Ammon's horn (tissue), 1 donor: ENCODE measurements at regions not wholly inside any gene's neighbourhood (a gene's known extent, or its start where the extent isn't known, plus 50 kb on each side); places are given as distances from the start of the nearest gene placed in this dataset.
A peak's percentile ranks its signal among the peaks of the same experiment; 100 is the strongest.

ENCODE experiments used
- DNase-seq: peaks from one replicate; pipeline ENCODE4 v3.0.0-alpha.2; 2016; ENCODE audit warnings: low spot score

GRCh38 chr18:78698914-78699313, 280.7 kb upstream of the SALL3 start:
- no peak for DNase-seq

- DNase-seq: no peak
Measured at GRCh38 chr18:78699499-78699898, 280.1 kb upstream of the SALL3 start.

- no peak for DNase-seq
Measured at GRCh38 chr18:78701771-78702396, 277.7 kb upstream of the SALL3 start.

GRCh38 chr18:78703291-78703690, 276.3 kb upstream of the SALL3 start:
- DNase-seq: peak; percentile 21

GRCh38 chr18:78704971-78705461, 274.6 kb upstream of the SALL3 start:
- no peak for DNase-seq

GRCh38 chr18:78709261-78709809, 270.3 kb upstream of the SALL3 start:
- no peak for DNase-seq

- DNase-seq: no peak
Measured at GRCh38 chr18:78711316-78711715, 268.3 kb upstream of the SALL3 start.

- no peak for DNase-seq
Measured at GRCh38 chr18:78711971-78712370, 267.6 kb upstream of the SALL3 start.

GRCh38 chr18:78713069-78713468, 266.5 kb upstream of the SALL3 start:
- no peak for DNase-seq

- no peak for DNase-seq
Measured at GRCh38 chr18:78713726-78714125, 265.9 kb upstream of the SALL3 start.

GRCh38 chr18:78716022-78716421, 263.6 kb upstream of the SALL3 start:
- no peak for DNase-seq

GRCh38 chr18:78716581-78716980, 263.0 kb upstream of the SALL3 start:
- DNase-seq: no peak

GRCh38 chr18:78717051-78717765, 262.4 kb upstream of the SALL3 start:
- DNase-seq: no peak

- DNase-seq: no peak
Measured at GRCh38 chr18:78717766-78718150, 261.9 kb upstream of the SALL3 start.

GRCh38 chr18:78719821-78720220, 259.8 kb upstream of the SALL3 start:
- DNase-seq: no peak

- DNase-seq: no peak
Measured at GRCh38 chr18:78720456-78721237, 259.0 kb upstream of the SALL3 start.

- no peak for DNase-seq
Measured at GRCh38 chr18:78721238-78721875, 258.3 kb upstream of the SALL3 start.

GRCh38 chr18:78721981-78722380, 257.6 kb upstream of the SALL3 start:
- peak; percentile 47 for DNase-seq

- DNase-seq: peak; percentile 74
Measured at GRCh38 chr18:78722386-78722785, 257.2 kb upstream of the SALL3 start.

GRCh38 chr18:78722929-78723710, 256.5 kb upstream of the SALL3 start:
- no peak for DNase-seq

GRCh38 chr18:78724214-78724914, 255.3 kb upstream of the SALL3 start:
- DNase-seq: no peak
